ENCODE measurements at regions not wholly inside any gene's neighbourhood (a gene's known extent, or its start where the extent isn't known, plus 50 kb on each side); places are given as distances from the start of the nearest gene placed in this dataset.

DNA sequence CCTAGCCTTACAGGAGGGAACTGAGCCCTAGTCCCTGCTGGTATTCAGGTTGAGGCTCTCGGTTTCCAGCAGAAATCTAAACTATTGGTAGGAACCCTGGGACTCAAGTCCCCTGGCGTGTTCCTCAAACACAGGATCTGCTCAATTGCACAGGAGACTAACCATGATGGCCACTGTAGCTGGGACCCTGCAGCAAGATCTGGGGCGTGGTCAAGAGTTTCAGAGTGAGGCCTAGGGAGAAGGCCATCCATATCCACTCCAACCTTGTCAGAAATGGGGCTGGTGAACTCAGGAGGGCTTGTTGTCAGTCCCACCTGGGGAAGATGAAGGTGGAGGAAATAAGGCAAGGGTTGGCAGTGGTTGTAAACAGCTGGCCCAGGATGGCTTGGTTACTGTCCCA lies 49.9 kb upstream of the PAX6 start:
- Histone ChIP-seq H3K27ac (no peak overlapping the region), H3K36me3 (no peaks in the 10 kb centered on the region), H3K4me1 (ENCODE audit: low read depth) (no peaks in the 10 kb centered on the region), H3K9me3 (ENCODE audit: low read depth) (no peaks in the 10 kb centered on the region), H3K27me3 (peaks cover 81% of the 10 kb centered on the region), H3K4me3 (no peak overlapping the region)
- TF ChIP-seq, protein P1, sequence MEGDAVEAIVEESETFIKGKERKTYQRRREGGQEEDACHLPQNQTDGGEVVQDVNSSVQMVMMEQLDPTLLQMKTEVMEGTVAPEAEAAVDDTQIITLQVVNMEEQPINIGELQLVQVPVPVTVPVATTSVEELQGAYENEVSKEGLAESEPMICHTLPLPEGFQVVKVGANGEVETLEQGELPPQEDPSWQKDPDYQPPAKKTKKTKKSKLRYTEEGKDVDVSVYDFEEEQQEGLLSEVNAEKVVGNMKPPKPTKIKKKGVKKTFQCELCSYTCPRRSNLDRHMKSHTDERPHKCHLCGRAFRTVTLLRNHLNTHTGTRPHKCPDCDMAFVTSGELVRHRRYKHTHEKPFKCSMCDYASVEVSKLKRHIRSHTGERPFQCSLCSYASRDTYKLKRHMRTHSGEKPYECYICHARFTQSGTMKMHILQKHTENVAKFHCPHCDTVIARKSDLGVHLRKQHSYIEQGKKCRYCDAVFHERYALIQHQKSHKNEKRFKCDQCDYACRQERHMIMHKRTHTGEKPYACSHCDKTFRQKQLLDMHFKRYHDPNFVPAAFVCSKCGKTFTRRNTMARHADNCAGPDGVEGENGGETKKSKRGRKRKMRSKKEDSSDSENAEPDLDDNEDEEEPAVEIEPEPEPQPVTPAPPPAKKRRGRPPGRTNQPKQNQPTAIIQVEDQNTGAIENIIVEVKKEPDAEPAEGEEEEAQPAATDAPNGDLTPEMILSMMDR (IDR thresholded peaks at IDR 0.05; ENCODE audit: low read depth, low read length), result no peak
- no peak for DNase-seq (ENCODE audit: low read depth in 1 of 2, low spot score in 1 of 2)

Data from cardiac muscle cell (in vitro differentiated cells and primary cell).